ENCODE measurements at regions not wholly inside any gene's neighbourhood (a gene's known extent, or its start where the extent isn't known, plus 50 kb on each side); places are given as distances from the start of the nearest gene placed in this dataset.

- Histone ChIP-seq H3K27me3 (ENCODE audit: control insufficient read depth in 3 of 3, insufficient read depth in 3 of 3, low read length in 2 of 3) (peaks cover 0 to 11% (median 10%) of the 10 kb centered on the region in 3 donors), H3K4me3 (no peak overlapping the region)
- WGBS, 2 donors: 83 to 86% methylated on average over 3 of the region's 3 CpGs
These were observed 490.2 kb upstream of the SALL1 start for GRCh38 chr16:51641191-51641765.

GRCh38 chr16:51640196-51640595, 489.1 kb upstream of the SALL1 start:
- no peak for TF ChIP-seq CTCF (IDR thresholded peaks at IDR 0.05; ENCODE audit: control extremely low read depth, extremely low read depth)
- H3K27me3 ChIP-seq (ENCODE audit: control insufficient read depth in 3 of 3, insufficient read depth in 3 of 3, low read length in 2 of 3): peaks cover 0 to 11% (median 11%) of the 10 kb centered on the region in 3 donors
- ATAC-seq (ENCODE audit: insufficient read depth, low FRiP score) (no peak), DNase-seq (no peak)
- H3K9ac ChIP-seq (ENCODE audit: insufficient read depth in 1 of 2, low read length in 2 of 2): no peak overlapping the region
- H3K4me3 ChIP-seq: no peak overlapping the region
- no peaks in the 10 kb centered on the region for H3K36me3 ChIP-seq (ENCODE audit: control insufficient read depth in 4 of 4, insufficient read depth in 4 of 4, low read length in 4 of 4)
- peaks cover 0 to 2% (median 0%) of the 10 kb centered on the region in 5 donors for H3K4me1 ChIP-seq (ENCODE audit: control insufficient read depth in 5 of 5, insufficient read depth in 5 of 5, low read length in 5 of 5)
- peaks cover 0 to 8% (median 0%) of the 10 kb centered on the region in 4 donors for H3K9me3 ChIP-seq (ENCODE audit: control insufficient read depth in 4 of 4, insufficient read depth in 3 of 4, low read length in 3 of 4)
- no peak overlapping the region for H3K27ac ChIP-seq (ENCODE audit: low read depth in 1 of 2, low read length in 1 of 2)
- 81 to 83% methylated on average over 4 of the region's 4 CpGs for WGBS, 2 donors

More at GRCh38 chr16:51641191-51641765, 490.2 kb upstream of the SALL1 start:
- TF ChIP-seq CTCF (IDR thresholded peaks at IDR 0.05; ENCODE audit: control extremely low read depth, extremely low read depth): no peak
- Histone ChIP-seq H3K9ac (ENCODE audit: insufficient read depth in 1 of 2, low read length in 2 of 2) (no peak overlapping the region), H3K27ac (ENCODE audit: low read depth in 1 of 2, low read length in 1 of 2) (no peak overlapping the region), H3K4me1 (ENCODE audit: control insufficient read depth in 5 of 5, insufficient read depth in 5 of 5, low read length in 5 of 5) (peaks cover 0 to 2% (median 0%) of the 10 kb centered on the region in 5 donors), H3K36me3 (ENCODE audit: control insufficient read depth in 4 of 4, insufficient read depth in 4 of 4, low read length in 4 of 4) (no peaks in the 10 kb centered on the region), H3K9me3 (ENCODE audit: control insufficient read depth in 4 of 4, insufficient read depth in 3 of 4, low read length in 3 of 4) (peaks cover 0 to 8% (median 0%) of the 10 kb centered on the region in 4 donors)
- DNase-seq: no peak
- no peak for ATAC-seq (ENCODE audit: insufficient read depth, low FRiP score)

GRCh38 chr16:51638339-51639135, 487.5 kb upstream of the SALL1 start:
- Histone ChIP-seq H3K27me3 (ENCODE audit: control insufficient read depth in 3 of 3, insufficient read depth in 3 of 3, low read length in 2 of 3) (peaks cover 0 to 14% (median 14%) of the 10 kb centered on the region in 3 donors), H3K36me3 (ENCODE audit: control insufficient read depth in 4 of 4, insufficient read depth in 4 of 4, low read length in 4 of 4) (no peaks in the 10 kb centered on the region), H3K4me1 (ENCODE audit: control insufficient read depth in 5 of 5, insufficient read depth in 5 of 5, low read length in 5 of 5) (peaks cover 0 to 2% (median 0%) of the 10 kb centered on the region in 5 donors), H3K9ac (ENCODE audit: insufficient read depth in 1 of 2, low read length in 2 of 2) (no peak overlapping the region), H3K4me3 (no peak overlapping the region), H3K27ac (ENCODE audit: low read depth in 1 of 2, low read length in 1 of 2) (no peak overlapping the region), H3K9me3 (ENCODE audit: control insufficient read depth in 4 of 4, insufficient read depth in 3 of 4, low read length in 3 of 4) (peaks cover 0 to 6% (median 0%) of the 10 kb centered on the region in 4 donors)
- TF ChIP-seq CTCF (IDR thresholded peaks at IDR 0.05; ENCODE audit: control extremely low read depth, extremely low read depth): no peak
- DNase-seq: no peak
- 88 to 92% methylated on average over 3 of the region's 3 CpGs for WGBS, 2 donors
- no peak for ATAC-seq (ENCODE audit: insufficient read depth, low FRiP score)

Data from lung (tissue), 11 donors.